T-helper 1 cell treated with Interleukin-12 subunit alpha and Interleukin-12 subunit beta and Interleukin-4 antibody, amounts not matched to agents 30 ng/mL and 1 ng/mL, for 36 hours (primary cell): ENCODE measurements at regions not wholly inside any gene's neighbourhood (a gene's known extent, or its start where the extent isn't known, plus 50 kb on each side); places are given as distances from the start of the nearest gene placed in this dataset.
"Not testable (repeated sequence)": the region's sequence is repeated elsewhere in the genome, so short reads cannot be mapped to it uniquely, and the experiment has no call there.

Experiments used
- intact Hi-C: fragments of 100-400 bp; cut with micrococcal nuclease; formaldehyde crosslinking; loops from one replicate; pipeline ENCODE4 v1.15.1; 2024

- intact Hi-C loops = no loop called here
Measured at GRCh38 chr16:75780669-75781068, 54.4 kb upstream of the CPHXL start.

- intact Hi-C loops = no loop called here
Measured at GRCh38 chr16:75781683-75782343, 55.5 kb upstream of the CPHXL start.

- intact Hi-C loops = loop anchor here (5.0 kb wide), 1 partner anchor 850 kb away; no protein-coding TSS in a partner anchor
Measured at GRCh38 chr16:75787440-75787839, 61.1 kb upstream of the CPHXL start.

GRCh38 chr16:75789237-75789636 is 62.9 kb upstream of the CPHXL start:
- intact Hi-C loops = loop anchor here (1.0 to 5.0 kb wide), 3 partner anchors 848 to 1382 kb away; no protein-coding TSS in a partner anchor

- intact Hi-C loops = no loop called here
Measured at GRCh38 chr16:75792771-75793492, 66.6 kb upstream of the CPHXL start.

- intact Hi-C loops = no loop called here
Measured at GRCh38 chr16:75793641-75794040, 67.4 kb upstream of the CPHXL start.

- intact Hi-C loops = no loop called here
Measured at GRCh38 chr16:75794426-75794825, 68.1 kb upstream of the CPHXL start.

- intact Hi-C loops = no loop called here
Measured at GRCh38 chr16:75798714-75799113, 72.4 kb upstream of the CPHXL start.

GRCh38 chr16:75801307-75801706 is 75.0 kb upstream of the CPHXL start:
- intact Hi-C loops = no loop called here

- intact Hi-C loops = no loop called here
Measured at GRCh38 chr16:75803753-75804152, 77.5 kb upstream of the CPHXL start.

GRCh38 chr16:75804368-75804767 is 78.1 kb upstream of the CPHXL start:
- intact Hi-C loops = no loop called here

- intact Hi-C loops = no loop called here
Measured at GRCh38 chr16:75805946-75806345, 79.7 kb upstream of the CPHXL start.

GRCh38 chr16:75806487-75806886 is 80.2 kb upstream of the CPHXL start:
- intact Hi-C loops = no loop called here

- intact Hi-C loops = no loop called here
Measured at GRCh38 chr16:75810342-75810741, 84.1 kb upstream of the CPHXL start.

- intact Hi-C loops = no loop called here
Measured at GRCh38 chr16:75811020-75811634, 84.8 kb upstream of the CPHXL start.

GRCh38 chr16:75818491-75818890 is 92.2 kb upstream of the CPHXL start:
- intact Hi-C loops = no loop called here

- intact Hi-C loops = no loop called here
Measured at GRCh38 chr16:75820672-75821071, 94.4 kb upstream of the CPHXL start.

GRCh38 chr16:75821117-75821516 is 94.8 kb upstream of the CPHXL start:
- intact Hi-C loops = no loop called here

- intact Hi-C loops = not testable (repeated sequence)
Measured at GRCh38 chr16:75825750-75826149, 99.5 kb upstream of the CPHXL start.

GRCh38 chr16:75827372-75828038 is 101.2 kb upstream of the CPHXL start:
- intact Hi-C loops = not testable (repeated sequence)

- intact Hi-C loops = not testable (repeated sequence)
Measured at GRCh38 chr16:75833385-75833784, 107.1 kb upstream of the CPHXL start.
